Ecto neural progenitor cell (in vitro differentiated cells): ENCODE measurements at regions not wholly inside any gene's neighbourhood (a gene's known extent, or its start where the extent isn't known, plus 50 kb on each side); places are given as distances from the start of the nearest gene placed in this dataset.
"Not testable (repeated sequence)": the region's sequence is repeated elsewhere in the genome, so short reads cannot be mapped to it uniquely, and the experiment has no call there.

Source experiments
- DNase-seq: peaks from one replicate; pipeline ENCODE4 v3.0.0-alpha.2; 2018; ENCODE audit warnings: low spot score

GRCh38 chr11:112714340-112714739, 246.9 kb upstream of the NCAM1 start:
- DNase-seq = not testable (repeated sequence)

GRCh38 chr11:112715056-112715455, 246.2 kb upstream of the NCAM1 start:
- no peak for DNase-seq

DNA sequence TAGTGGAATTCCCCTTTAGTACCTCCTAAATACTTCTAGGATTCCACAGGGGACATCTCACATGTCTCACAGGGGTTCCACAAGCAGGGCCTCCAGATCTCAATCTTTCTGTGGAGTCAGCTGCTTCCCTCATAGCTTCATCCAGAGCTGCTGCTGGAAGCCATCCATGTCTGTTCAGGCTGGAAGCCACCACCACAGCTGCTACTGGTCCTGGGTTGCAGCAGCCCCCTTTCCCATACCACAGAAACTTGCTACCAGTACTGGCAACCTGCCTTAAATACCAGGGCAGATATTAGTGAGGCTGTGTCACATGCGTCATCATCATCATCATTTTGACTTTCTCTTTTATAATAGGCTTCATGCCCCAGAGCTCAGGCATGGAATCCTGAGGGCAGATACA, 242.7 kb upstream of the NCAM1 start:
- no peak for DNase-seq

DNA sequence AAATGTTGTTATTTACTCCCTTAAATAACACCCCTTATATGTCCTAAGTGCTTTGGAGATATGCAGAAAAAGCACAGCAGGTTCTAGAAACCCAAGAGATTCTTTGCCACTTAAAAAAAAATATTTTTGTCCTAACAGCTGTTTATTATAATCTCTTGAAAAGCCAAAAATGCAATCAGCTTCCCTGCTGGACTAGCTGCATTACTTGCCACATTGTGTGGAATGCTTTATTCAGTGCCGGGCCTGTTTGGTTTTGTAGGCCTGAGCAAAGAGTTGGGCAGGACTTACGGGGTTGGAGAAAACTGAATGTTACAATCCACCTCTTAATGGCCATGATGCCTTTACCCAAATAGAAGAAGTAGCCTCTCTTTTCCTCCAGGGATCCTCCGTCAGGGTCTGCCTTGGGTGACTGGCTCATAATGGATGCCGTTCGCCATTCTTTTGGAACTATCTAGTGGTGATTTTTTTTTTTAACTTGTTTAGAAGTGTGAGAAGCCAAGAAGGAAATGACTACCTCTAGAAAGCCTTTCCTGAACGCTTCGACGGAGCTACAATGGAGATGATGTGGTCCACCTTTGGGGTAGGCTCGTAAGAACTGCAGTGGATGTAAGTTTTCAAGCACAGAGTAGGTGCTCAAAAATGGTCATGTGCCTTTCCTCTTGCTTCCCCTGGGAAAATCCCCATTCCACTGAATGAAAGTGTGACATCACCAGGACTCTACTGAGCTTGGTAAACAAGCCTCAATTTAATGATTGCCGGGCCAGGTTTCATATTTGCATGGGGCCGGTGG, 241.3 kb upstream of the NCAM1 start:
- DNase-seq = no peak

DNA sequence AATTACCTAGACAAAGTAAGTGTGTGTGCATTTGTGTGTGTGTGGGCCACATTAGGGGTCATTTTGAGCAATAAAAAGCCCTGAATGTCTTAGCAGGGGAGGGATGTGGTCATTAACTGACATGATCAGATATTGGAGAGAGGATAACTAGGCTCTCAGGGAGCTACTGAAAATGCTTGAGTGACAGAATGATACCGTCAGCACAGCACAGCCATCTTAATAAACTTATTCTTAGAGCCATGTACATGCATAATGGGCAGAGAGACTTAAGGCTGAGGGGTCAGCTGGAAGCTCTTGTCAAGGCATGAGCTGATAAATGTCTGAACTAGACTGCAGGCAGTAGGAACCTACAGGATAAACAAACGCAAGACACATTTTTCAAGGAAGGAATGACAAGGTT, 239.1 kb upstream of the NCAM1 start:
- DNase-seq = no peak

GRCh38 chr11:112722876-112723275, 238.3 kb upstream of the NCAM1 start:
- no peak for DNase-seq

DNA sequence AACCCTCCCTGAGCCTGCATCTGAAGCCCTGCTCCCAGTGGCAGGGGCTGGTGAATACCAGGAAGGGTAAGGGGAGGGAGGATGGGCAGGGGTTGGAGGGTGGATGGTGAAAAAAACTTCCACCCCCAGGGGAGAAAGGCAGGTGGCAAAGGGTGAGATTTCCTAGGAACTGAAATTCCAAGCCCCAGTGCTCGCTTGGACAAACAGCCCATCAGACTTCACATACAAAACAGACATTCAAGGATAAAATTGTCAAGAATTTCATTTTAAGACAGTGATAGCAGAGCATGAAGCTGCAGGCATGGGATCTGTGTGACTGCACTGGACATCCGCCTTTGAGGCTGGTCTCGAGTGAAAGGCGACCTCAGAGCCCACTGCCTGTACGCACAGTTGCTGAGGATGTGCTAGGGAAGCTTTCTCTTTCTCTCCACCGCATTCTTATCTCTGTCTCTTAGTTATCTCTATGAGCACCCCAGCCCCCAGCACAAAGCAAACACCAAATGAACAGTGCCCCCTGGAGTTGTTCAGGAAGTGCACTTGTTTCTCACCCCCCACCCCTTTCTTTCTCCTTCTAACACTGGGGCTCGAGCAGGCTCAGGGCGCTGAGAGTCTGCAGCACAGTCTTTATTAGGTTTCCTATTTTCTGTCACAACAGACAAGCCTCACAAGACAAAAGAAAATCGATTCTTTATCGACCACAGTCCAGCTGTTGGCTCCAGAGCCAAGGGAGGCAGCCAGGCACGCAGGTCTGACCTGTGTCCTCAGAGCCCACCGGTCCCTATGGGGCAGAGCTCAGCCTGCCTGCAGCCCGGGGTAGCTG, 237.3 kb upstream of the NCAM1 start:
- DNase-seq = no peak

DNA sequence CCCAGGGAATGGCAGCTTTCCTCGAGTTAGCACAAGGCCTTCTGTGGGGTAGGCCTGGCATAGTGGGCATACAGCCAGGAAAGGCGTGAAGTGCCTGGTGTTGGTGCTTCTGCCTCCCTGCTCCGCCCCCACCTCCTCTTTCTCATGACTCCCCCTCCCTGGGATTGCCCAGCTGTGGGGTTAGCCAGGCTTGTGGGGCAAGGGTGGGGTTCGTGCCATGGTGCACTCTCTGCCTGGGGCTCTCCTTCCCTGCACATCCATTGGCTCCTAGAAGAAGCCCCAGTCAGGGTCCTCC, 236.8 kb upstream of the NCAM1 start:
- DNase-seq = no peak

GRCh38 chr11:112725636-112726035, 235.6 kb upstream of the NCAM1 start:
- DNase-seq = no peak

- no peak for DNase-seq
Observed at GRCh38 chr11:112727341-112727841, 233.8 kb upstream of the NCAM1 start.

DNA sequence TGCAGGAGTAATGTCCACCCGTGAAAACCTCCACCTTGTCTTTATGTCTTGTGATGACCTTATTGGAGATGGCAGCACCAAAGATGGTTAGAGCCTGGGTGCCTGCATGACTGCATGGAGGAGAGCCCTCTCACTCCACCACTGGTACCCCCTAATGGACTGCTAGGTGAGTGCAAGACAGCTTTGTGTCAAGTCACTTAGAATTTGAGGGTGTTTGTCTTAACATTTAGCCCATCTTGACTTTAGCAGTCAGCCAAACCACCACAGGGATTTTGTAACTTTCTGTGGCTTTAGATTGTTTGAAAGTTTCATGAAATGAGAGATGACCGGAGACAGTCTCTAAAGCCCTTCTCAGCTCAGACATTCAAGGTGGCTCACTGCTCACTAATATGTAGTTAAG, 232.9 kb upstream of the NCAM1 start:
- DNase-seq = no peak

GRCh38 chr11:112728716-112729115, 232.5 kb upstream of the NCAM1 start:
- no peak for DNase-seq

- peak; percentile 10 for DNase-seq
Observed at GRCh38 chr11:112730591-112730990, 230.6 kb upstream of the NCAM1 start.

DNA sequence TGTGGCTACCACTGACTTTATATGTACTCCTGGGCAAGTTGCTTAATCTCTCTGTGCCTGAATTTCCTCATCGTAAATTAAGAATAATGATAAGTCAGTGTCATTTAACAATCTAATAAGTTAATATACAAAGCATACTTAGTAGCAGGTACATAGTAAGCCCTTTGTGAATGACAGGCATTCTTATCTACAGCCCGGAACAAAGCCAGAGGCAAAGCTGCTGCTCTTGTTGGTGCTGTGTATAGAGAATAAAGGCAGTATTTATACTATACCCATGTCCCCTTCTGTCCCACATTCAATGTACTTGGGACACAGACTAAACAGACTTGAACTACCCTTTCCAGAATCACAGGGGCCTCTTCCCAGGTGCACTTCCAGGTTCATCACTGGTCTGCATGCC, 229.7 kb upstream of the NCAM1 start:
- no peak for DNase-seq

GRCh38 chr11:112732031-112732430, 229.2 kb upstream of the NCAM1 start:
- DNase-seq = no peak

- peak; percentile 70 for DNase-seq
Observed at GRCh38 chr11:112734207-112734606, 227.0 kb upstream of the NCAM1 start.

DNA sequence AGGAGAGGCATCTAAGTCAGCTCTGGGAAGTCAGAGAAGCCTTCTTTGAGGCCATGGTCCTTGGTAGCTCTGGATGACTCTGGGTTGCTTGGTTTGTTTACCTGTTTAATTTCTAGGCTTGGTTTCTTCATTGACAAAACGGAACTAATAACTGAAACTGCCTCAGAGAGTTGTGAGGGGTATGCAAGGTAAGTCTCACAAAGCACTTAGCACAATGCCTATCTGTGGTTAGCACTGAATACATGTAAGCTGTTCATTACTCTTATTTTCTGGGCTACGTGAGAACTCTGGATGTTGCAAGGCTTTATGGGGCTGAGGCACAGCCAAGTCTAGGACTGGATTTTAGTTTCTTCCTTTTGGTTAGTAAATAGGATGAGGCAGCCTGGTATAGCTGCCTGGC, 225.8 kb upstream of the NCAM1 start:
- no peak for DNase-seq

DNA sequence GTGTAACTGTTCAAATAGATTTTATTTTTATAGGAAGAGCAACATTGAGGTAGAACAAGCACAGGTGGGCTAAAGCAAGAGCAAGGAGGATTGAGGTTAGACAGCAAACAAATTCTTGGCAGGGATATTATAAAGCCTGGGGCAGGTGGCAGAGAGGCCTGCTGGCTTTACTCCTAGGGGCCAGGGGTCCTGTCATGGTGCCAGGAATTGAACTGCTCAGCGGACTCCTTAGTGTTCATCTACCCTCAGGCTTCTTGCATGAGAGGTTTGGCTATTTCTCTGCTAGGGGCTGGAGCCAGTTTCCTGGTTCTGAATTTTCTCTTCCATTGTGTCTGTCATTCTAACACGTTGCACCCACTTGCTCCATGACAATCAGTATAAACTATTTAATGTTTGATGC, 217.2 kb upstream of the NCAM1 start:
- DNase-seq = no peak

GRCh38 chr11:112745973-112746372, 215.2 kb upstream of the NCAM1 start:
- no peak for DNase-seq

DNA sequence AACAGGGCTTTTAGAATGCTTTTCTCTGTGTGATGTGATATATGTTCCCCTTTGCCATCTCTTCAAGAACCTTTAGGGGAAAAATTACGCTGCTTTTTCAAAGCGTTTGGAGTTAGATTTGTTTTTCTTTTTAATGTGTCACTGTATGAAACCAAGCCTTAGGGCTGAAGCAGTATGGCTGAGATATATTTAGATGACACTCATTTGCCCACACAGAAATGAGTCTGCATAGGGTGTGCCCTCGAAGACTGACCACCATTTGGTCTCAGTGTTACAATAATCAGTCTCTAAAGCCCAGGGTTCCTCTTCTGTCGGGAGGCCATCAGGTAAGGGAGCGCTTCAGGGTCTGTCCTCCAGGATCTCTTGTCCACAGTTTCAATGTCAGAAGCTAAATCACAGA, 213.0 kb upstream of the NCAM1 start:
- no peak for DNase-seq

GRCh38 chr11:112748713-112749543, 212.3 kb upstream of the NCAM1 start:
- no peak for DNase-seq

- peak; percentile 54 for DNase-seq
Observed at GRCh38 chr11:112751329-112751728, 209.9 kb upstream of the NCAM1 start.

GRCh38 chr11:112751772-112752171, 209.4 kb upstream of the NCAM1 start:
- DNase-seq = no peak
